ENCODE measurements at regions not wholly inside any gene's neighbourhood (a gene's known extent, or its start where the extent isn't known, plus 50 kb on each side); places are given as distances from the start of the nearest gene placed in this dataset.

DNA sequence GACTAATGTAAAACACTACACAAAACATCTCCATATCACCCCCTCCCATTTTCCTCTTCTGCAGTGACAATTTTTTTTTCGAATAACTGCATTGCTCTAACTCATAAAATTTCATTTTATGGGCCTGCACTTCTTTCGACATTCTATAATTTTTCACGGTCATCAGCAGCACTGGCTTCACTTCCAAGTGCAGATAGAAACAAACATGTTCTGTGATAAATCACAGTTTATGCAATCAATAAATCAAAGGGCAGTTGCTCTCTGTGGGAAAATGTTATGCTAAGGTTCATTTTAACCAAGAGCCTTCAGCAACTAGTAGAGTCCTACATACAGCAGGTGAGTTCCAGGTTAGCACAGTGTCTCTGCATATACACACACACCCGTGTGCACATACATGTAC lies 100.1 kb downstream of the GPAM start:
- no peak for DNase-seq

GRCh38 chr10:112087953-112088456 lies 95.6 kb downstream of the GPAM start:
- no peak for DNase-seq

DNA sequence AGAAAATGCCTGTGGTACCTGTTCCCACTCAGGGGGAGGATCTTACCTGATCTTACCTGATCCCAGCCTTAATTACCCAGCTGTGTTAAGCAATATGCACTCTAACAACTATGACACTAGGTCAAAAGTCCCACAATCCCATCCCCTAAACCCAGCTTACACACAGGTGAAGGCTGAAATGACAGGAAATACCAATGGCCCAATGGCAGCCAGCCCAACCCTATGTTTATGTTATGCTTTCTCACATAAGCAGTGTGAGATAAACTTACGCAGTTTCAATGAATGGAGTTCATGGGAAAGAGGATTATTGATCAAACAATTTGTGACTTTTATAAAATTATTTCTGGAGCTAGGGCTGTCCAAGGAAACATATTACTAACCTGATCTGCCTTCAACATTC lies 91.9 kb downstream of the GPAM start:
- no peak for DNase-seq

GRCh38 chr10:112092519-112092918 lies 91.0 kb downstream of the GPAM start:
- DNase-seq = no peak

GRCh38 chr10:112094984-112095383 lies 88.6 kb downstream of the GPAM start:
- no peak for DNase-seq

DNA sequence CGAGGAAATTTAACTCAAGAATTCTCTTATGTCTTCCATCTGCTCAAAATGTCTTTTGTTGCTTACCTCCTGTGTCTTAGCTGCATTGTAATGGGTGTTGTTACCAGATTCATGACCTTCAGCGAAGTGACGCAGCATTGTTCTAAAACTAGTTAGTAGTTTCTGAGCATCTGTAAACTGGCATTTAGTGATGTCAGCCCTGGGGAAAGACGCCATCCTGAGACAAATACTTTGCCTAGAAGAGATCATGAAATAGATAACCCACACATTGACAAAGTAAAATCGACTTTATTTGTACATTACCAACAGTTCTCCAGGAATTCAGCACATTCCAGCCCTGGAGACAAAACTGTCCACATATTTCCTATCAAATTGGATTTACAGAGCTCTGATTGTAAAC lies 87.8 kb downstream of the GPAM start:
- DNase-seq = no peak

GRCh38 chr10:112098682-112099081 lies 84.9 kb downstream of the GPAM start:
- no peak for DNase-seq

Data from activated gamma-delta T cell treated with Interleukin-2 at 50 U/mL for 16 hours (primary cell).